Activated T-cell treated with anti-CD3 and anti-CD28 coated beads for 4 hours (primary cell): ENCODE measurements at regions not wholly inside any gene's neighbourhood (a gene's known extent, or its start where the extent isn't known, plus 50 kb on each side); places are given as distances from the start of the nearest gene placed in this dataset.
"Not testable (repeated sequence)": the region's sequence is repeated elsewhere in the genome, so short reads cannot be mapped to it uniquely, and the experiment has no call there.

ENCODE experiments used
- DNase-seq: peaks from one replicate; pipeline ENCODE4 v3.0.0-alpha.2; 2020

DNA sequence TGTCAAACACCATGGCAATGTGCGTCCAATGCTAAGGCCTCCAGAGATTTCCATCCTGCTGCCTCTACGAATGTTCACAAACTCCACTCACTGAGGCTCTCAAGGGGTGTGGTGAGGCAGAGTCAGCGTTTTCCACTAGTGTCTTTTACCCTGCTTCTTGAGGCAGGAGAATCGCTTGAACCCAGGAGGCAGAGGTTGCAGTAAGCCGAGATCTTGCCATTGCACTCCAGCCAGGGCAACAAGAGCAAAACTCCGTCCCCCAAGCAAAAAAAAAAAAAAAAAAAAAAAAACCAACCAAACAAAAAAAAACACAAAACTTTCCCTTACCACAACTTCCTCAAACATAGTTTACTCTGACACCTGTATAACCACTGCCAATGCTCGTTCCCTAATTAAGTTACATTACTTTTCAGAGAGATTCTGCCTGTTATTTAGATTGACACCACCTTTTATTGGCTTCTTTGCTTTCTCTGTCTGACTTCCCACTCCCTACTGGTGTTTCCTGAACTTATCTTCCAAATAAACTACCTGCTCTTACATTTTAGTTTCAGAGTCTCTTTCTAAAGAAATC lies 102.1 kb upstream of the ZNF746 start:
- DNase-seq, result no peak

DNA sequence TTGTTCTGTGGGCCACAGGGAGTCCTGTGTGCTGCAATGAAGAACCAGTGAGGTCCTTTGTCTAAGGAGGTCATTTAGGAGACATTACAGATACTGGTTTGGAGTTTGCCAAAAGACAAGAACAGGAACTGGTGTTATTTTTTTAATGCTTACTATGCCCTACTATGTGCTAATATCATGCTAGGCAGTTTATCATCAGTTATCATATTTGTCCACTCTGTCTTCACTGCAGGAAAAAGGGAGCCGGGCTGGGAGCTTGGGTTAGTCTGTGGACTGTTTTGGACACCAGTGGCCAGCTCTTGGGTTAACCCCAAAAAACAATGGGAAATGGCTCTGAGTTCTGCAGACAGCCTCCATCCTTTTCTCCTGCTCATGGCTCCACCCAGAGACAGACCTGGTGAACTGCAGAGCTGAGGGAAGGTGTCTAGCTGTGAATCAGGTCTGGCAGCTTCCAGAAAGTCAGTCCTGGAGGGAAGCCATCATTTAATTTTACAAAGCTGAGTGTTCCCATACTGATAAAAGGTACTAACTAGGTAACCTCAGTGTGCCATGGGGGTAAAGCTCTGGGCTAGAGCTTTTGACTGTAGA lies 101.2 kb upstream of the ZNF746 start:
- no peak for DNase-seq

DNA sequence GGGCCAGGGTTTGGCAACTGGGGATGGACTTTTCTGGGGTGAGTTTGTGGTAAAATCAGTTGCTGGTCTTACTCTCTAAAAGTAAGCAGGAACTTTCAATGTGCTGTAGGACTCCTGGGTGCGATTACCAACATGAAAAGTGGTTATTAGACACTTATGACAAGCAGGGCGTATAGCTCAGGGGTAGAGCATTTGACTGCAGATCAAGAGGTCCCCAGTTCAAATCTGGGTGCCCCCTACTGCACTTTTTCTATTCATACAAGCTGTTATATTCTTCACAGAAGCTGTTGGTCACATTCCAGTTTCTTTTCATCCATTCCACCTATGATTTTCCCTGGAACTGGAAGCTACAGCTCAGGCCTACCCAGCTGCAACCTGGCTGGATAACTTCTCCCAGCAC lies 100.2 kb upstream of the ZNF746 start:
- DNase-seq, result not testable (repeated sequence)

- DNase-seq, result no peak
These were observed 97.9 kb upstream of the ZNF746 start for GRCh38 chr7:149595541-149595940.

GRCh38 chr7:149595078-149595477 lies 97.5 kb upstream of the ZNF746 start:
- no peak for DNase-seq

- no peak for DNase-seq
These were observed 91.3 kb upstream of the ZNF746 start for GRCh38 chr7:149588930-149589329.

DNA sequence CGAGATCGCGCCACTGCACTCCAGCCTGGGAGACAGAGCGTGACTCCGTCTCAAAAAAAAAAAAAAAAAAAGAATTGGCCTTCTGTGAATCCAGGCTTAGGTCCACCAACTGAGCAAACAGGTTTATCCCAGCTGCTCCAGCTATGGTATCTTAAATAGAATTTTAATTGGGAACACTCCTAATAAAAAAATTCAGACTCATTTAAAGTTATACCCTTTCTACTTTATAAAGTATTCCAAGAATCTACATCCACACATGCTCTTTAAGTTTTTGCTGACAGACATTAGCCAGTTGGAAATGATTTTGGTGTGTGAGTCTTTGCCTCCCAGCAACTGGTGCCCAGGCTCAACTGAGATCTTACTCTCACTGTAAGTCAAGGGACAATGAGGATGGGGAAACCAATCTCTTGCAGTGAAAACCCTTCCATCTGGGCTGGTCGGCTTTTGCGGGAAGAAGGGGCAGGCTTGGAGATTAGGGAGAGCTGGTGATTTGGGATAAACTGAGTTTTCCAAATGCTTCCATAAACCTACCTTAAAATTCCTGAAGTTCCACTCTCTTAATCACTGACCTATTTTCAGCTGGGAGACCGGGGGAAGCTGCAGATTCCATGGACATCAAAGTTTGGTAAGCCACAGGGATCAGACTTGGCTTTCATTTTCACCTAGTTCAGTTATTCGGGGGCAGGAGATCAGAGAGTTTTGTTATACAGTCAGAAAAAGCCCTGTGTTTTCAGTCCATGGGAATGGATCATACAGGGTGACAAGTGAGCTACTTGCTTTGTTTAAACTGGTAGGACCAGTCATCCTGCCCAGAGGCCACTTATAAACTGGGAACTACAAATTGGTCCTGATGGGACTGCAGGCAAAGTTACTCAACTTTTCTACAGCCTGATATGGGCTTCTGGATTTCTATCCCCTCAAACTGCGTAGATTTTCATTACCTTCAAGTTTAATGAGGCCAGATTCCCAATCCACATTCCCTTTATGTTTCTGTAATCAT lies 89.3 kb upstream of the ZNF746 start:
- no peak for DNase-seq

GRCh38 chr7:149584530-149584929 lies 86.9 kb upstream of the ZNF746 start:
- no peak for DNase-seq

GRCh38 chr7:149584009-149584408 lies 86.4 kb upstream of the ZNF746 start:
- DNase-seq, result no peak

DNA sequence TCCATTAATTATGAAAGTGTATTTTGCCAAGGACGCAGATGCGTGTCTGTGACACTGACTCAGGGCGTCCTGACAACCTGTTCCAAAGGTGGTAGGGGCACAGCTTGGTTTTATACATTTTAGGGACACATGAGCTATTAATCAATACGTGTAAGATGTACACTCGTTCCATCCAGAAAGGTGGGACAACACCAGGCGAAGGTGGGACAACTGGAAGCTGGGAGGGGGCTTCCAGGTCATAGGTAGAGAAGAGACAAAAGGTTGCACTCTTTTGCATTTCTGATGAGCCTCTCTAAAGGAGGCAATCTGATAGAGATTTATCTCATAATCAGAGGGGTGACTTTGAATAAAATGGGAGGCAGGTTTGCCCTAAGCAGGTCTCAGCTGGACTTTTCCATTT lies 82.7 kb upstream of the ZNF746 start:
- no peak for DNase-seq

DNA sequence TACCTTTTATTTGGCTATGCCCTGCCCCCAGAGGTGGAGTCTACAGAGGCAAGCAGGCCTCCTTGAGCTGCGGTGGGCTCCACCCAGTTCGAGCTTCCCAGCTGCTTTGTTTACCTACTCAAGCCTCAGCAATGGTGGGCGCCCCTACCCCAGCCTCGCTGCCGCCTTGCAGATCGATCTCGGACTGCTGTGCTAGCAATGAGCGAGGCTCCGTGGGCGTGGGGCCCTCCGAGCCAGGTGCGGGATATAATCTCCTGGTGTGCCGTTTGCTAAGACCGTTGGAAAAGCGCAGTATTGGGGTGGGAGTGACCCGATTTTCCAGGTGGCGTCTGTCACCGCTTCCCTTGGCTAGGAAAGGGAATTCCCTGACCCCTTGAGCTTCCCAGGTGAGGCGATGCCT lies 81.8 kb upstream of the ZNF746 start:
- DNase-seq, result not testable (repeated sequence)

GRCh38 chr7:149574428-149574827 lies 76.8 kb upstream of the ZNF746 start:
- DNase-seq, result not testable (repeated sequence)

- no peak for DNase-seq
These were observed 75.9 kb upstream of the ZNF746 start for GRCh38 chr7:149573519-149573918.

GRCh38 chr7:149572920-149573319 lies 75.3 kb upstream of the ZNF746 start:
- DNase-seq, result not testable (repeated sequence)

GRCh38 chr7:149570784-149571183 lies 73.2 kb upstream of the ZNF746 start:
- DNase-seq, result no peak

DNA sequence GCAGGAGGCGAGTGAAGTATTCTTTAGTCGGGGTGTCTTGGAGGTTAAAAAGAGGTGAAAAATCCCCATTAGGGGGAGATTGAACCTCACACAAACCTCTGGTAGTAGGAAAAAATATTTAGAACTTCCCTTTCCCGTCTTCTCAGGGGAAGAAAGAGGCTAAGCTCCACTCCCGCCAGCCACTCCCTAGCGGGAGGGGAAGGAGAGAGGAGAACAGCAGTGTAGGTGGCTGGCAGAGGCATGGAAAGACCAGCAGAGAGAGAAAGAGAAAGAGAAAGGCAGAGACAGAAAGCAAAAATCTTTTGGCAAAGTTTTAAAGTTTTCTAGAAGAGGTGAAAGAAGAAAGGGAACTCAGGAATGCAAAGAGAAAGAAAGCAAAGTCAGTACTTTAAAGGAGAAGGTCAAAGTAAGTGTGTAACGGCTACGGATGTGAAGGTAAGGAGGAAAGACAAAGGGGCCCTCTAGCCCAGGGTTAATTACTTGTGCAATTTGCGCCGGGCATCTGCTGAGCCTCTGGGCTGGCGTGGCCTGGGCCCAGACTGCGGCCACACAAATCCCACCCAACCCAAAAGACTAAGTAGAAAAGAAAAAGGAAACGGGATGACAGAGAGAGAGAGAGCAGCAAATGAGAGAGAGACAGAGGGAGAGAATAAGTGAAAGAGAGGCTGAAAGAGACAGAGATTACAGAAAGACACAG lies 72.3 kb upstream of the ZNF746 start:
- DNase-seq, result no peak

GRCh38 chr7:149569025-149569725 lies 71.6 kb upstream of the ZNF746 start:
- DNase-seq, result no peak

GRCh38 chr7:149568218-149568617 lies 70.6 kb upstream of the ZNF746 start:
- DNase-seq, result no peak

- no peak for DNase-seq
These were observed 68.5 kb upstream of the ZNF746 start for GRCh38 chr7:149566103-149566502.

DNA sequence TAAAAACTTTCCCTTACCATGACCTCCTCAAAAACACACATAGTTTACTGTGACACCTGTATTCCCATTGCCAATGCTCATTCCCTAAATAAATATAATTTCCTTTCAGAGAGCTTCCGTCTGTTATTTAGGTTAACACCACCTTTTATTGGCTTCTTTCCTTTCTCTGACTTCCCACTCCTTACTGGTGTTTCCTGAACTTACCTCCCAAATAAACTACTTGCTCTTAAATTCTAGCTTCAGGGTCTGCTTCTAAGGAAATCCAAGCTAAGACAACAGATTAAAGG lies 67.4 kb upstream of the ZNF746 start:
- no peak for DNase-seq

DNA sequence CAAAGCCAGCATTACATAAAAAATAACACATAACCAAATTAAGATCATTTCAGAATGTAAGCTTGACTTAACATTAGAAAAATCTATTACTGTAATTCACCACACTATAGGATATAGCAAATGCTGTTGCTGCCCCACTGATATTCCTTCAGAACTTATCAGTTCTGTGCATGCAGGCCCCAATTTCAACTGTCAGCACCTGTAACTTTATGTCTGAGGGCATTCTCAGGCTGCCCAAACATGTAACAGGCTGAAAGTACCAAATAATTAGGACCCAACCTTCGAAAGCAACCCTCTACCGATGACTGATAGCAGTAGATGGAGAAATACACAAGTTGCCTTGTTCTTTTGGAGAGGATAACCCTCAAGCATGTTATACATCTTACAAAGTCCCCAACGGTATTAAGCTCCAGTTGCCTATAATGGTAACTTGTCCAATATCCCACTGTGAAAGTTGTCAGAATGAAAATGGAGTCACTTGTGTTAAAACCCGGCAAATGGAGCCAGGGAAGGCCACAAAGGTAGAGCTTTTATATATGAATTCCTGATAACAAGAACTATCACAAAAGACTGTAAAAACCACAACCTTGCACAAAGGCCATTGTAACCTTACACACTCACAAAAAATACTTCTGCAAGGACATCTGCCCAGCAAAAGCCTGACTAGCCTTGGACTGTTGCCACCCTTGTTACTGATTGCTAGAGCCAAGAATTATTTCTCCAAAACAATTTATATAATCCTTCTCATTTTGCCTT lies 66.9 kb upstream of the ZNF746 start:
- DNase-seq, result no peak

DNA sequence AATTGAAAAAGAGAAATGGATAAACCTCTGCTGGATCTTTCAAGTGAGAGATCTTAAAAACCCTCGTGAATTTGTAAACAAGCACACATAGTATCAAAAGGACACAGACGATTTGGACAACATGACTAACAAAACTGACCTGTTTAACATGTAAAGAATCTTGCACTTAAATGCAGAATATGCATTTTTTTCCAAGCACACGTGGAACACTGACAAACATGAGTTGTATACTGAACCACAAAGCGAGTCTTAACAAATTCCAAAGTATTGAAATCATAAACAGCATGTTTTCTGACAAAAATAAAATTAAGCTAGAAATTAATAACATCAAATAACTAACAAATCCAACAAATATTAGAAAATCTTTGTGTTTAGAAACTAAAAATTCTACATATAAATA lies 65.0 kb upstream of the ZNF746 start:
- no peak for DNase-seq
